ENCODE measurements at regions not wholly inside any gene's neighbourhood (a gene's known extent, or its start where the extent isn't known, plus 50 kb on each side); places are given as distances from the start of the nearest gene placed in this dataset.
A peak's percentile ranks its signal among the peaks of the same experiment; 100 is the strongest.

GRCh38 chr11:110903830-110904229 is 191.6 kb upstream of the ARHGAP20 start:
- peak; percentile 75 for DNase-seq (ENCODE audit: low read depth, low spot score)
- no peak for TF ChIP-seq CTCF (IDR thresholded peaks at IDR 0.05; ENCODE audit: low read depth, low read length)
- in situ Hi-C loops (cut with HindIII; ENCODE audit: low sequenced_read_pairs) = no loop called here

GRCh38 chr11:110903378-110903777 is 191.1 kb upstream of the ARHGAP20 start:
- no peak overlapping the region for H3K4me3 ChIP-seq (ENCODE audit: low read depth, low read length)
- in situ Hi-C loops (cut with HindIII; ENCODE audit: low sequenced_read_pairs) = no loop called here
- DNase-seq (ENCODE audit: low read depth, low spot score) = no peak
- no peak for TF ChIP-seq CTCF (IDR thresholded peaks at IDR 0.05; ENCODE audit: low read depth, low read length)

More at GRCh38 chr11:110903830-110904229, 191.6 kb upstream of the ARHGAP20 start:
- H3K4me3 ChIP-seq (ENCODE audit: low read depth, low read length) = no peak overlapping the region

DNA sequence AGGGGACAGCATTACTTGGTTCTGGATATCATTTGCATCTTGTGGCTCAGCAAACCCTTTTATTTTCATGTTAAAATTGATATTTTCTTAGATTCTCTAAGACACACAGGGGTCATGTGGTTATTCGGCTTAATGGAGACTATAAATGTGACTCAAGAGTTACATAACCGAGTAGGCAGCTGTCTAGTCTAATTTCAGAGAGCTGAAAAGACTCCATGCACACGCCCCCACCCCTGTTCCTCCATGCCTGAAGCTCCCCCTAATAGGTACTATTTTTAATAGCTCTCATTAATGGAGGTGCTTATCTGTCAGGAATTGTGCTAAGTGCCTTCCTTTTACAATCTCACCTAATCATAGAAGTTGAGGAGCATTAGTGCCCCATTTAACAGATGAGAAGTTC is 189.2 kb upstream of the ARHGAP20 start:
- no peak for TF ChIP-seq CTCF (IDR thresholded peaks at IDR 0.05; ENCODE audit: low read depth, low read length)
- DNase-seq (ENCODE audit: low read depth, low spot score) = no peak
- H3K4me3 ChIP-seq (ENCODE audit: low read depth, low read length) = no peak overlapping the region
- in situ Hi-C loops (cut with HindIII; ENCODE audit: low sequenced_read_pairs) = no loop called here

DNA sequence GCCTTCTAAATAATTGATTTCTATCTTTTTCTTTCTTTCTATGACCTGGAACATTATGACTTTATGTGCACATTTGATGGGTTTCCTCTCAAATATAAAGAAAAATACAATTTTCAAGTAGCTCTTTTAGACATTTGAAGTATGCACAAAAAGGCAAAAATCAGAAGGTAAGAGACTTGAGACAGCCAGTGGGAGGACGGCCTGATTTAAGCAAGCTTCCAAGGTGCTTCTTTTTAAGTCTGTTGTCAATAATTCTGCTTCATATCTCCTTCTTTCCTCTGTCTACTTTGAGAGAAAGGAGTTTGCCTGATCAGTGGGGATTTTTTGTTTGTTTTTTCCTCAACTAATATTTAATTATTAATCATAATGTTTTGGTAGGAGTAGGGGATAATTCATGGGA is 188.2 kb upstream of the ARHGAP20 start:
- in situ Hi-C loops (cut with HindIII; ENCODE audit: low sequenced_read_pairs) = no loop called here
- TF ChIP-seq CTCF (IDR thresholded peaks at IDR 0.05; ENCODE audit: low read depth, low read length) = no peak
- DNase-seq (ENCODE audit: low read depth, low spot score) = no peak
- no peak overlapping the region for H3K4me3 ChIP-seq (ENCODE audit: low read depth, low read length)

DNA sequence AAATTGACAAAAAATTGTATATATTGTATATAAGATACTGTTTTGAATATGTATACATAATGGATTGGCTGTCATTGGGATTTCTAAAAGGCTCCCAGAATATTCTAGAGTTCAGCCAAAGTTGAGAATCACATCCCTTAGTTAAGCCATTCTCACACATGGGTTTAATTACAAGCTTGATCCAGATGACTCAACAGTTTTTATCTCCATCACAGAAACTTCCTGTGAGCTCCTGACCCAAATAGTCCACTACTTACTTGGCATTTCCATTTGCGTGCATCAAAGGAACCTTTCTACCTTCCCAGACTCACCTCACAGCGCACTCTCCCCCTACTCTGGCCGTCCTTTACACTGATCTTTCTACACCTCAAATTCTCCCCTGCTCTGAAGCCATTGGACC is 184.8 kb upstream of the ARHGAP20 start:
- in situ Hi-C loops (cut with HindIII; ENCODE audit: low sequenced_read_pairs) = no loop called here
- H3K4me3 ChIP-seq (ENCODE audit: low read depth, low read length) = no peak overlapping the region
- TF ChIP-seq CTCF (IDR thresholded peaks at IDR 0.05; ENCODE audit: low read depth, low read length) = no peak
- DNase-seq (ENCODE audit: low read depth, low spot score) = peak; percentile 66

DNA sequence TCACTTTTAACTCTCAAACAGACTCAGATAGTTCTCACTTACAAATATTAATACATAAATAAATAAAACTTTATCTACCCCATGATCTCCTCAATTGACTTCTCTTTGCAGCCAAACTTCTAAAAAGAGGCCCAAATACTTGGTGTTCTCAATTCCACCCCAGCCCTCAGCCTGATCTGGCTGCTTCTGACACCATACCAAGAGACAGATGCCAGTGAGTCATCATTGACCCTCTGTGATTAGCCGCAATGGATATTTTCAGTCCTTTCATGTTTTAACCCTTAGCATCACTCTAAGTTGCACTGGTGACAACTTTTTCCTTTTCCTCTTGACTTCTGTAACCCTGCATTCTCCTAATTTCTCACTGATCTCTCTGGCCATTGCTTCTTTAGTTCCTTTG is 184.1 kb upstream of the ARHGAP20 start:
- in situ Hi-C loops (cut with HindIII; ENCODE audit: low sequenced_read_pairs) = no loop called here
- DNase-seq (ENCODE audit: low read depth, low spot score) = peak; percentile 84

More for the DNA sequence above, 184.1 kb upstream of the ARHGAP20 start:
- no peak for TF ChIP-seq CTCF (IDR thresholded peaks at IDR 0.05; ENCODE audit: low read depth, low read length)
- no peak overlapping the region for H3K4me3 ChIP-seq (ENCODE audit: low read depth, low read length)
